ENCODE measurements at regions not wholly inside any gene's neighbourhood (a gene's known extent, or its start where the extent isn't known, plus 50 kb on each side); places are given as distances from the start of the nearest gene placed in this dataset.

DNA sequence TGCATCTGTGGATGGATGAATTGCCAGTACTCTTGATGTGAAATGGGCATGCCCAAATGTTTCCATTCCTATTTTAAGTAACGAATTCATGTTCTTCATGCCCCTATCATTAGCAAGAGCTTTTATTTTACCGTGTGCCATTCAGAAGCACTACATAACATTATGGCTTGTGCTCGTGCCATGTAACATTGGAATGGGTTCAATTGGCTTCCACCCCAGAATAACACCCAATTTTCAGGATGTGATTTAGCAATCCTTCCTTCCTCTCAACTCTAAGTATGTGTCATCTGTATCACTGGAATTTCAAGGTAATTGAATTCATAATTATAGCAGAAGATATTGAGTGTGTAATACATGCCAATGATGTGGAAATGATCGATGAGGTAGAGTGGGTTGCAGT lies 145.8 kb upstream of the TMPO start:
- no peak overlapping the region for H2BK5ac ChIP-seq (ENCODE audit: insufficient read length, low read length)
- no peak for TF ChIP-seq CTCF (conservative IDR thresholded peaks at IDR 0.05)
- H2BK120ac ChIP-seq (ENCODE audit: low read depth, low read length, poor library complexity, severe bottlenecking): no peak overlapping the region
- H3K56ac ChIP-seq (ENCODE audit: insufficient read length, low read depth, low read length): no peak overlapping the region
- H2BK12ac ChIP-seq (ENCODE audit: insufficient read length, low read depth, low read length): no peak overlapping the region
- H3K27me3 ChIP-seq (ENCODE audit: insufficient read depth, low read length): no peaks in the 10 kb centered on the region
- no peak overlapping the region for H3K27ac Mint-ChIP-seq
- H4K91ac ChIP-seq (ENCODE audit: insufficient read length, low read depth, low read length): no peak overlapping the region
- H3K9me3 ChIP-seq (ENCODE audit: control insufficient read depth, low read depth, low read length): no peaks in the 10 kb centered on the region
- H3K4me1 Mint-ChIP-seq: peaks cover 10 to 12% of the 10 kb centered on the region in 2 experiments
- no peaks in the 10 kb centered on the region for H3K9me3 Mint-ChIP-seq
- H3K79me2 ChIP-seq (ENCODE audit: insufficient read depth, low read length): no peaks in the 10 kb centered on the region; the same call in 1 of the 2 replicates
- no peaks in the 10 kb centered on the region for H3K79me1 ChIP-seq (ENCODE audit: insufficient read depth, low read depth, low read length, poor library complexity, severe bottlenecking)
- H2AK5ac ChIP-seq (ENCODE audit: insufficient read length, low read length): no peak overlapping the region
- DNase-seq: no peak
- H4K5ac ChIP-seq (ENCODE audit: insufficient read length, low read depth, low read length): no peak overlapping the region
- H2BK15ac ChIP-seq (ENCODE audit: low read depth, low read length): no peak overlapping the region
- H3K9ac ChIP-seq (ENCODE audit: extremely low read depth, insufficient read length, low read length): no peak overlapping the region
- no peaks in the 10 kb centered on the region for H4K20me1 ChIP-seq (ENCODE audit: control insufficient read depth, insufficient read depth, insufficient read length)
- no CpG with 5 or more reads among the region's 4 CpGs for WGBS (ENCODE audit: extremely low coverage, insufficient read length, low lambda C conversion rate)
- H3K23ac ChIP-seq (ENCODE audit: insufficient read length, low read depth, low read length): no peak overlapping the region
- no peak overlapping the region for H3K4ac ChIP-seq (ENCODE audit: low read depth, low read length)
- no peaks in the 10 kb centered on the region; the same call in 1 of the 2 replicates for H3K27me3 Mint-ChIP-seq (ENCODE audit: low read depth)
- H3K4me3 Mint-ChIP-seq: no peak overlapping the region
- peaks cover 3% of the 10 kb centered on the region; the same call in 1 of the 2 replicates for H3K4me1 ChIP-seq (ENCODE audit: insufficient read depth, low read length)
- H3K36me3 Mint-ChIP-seq (ENCODE audit: insufficient read depth in 1 of 3, low read depth in 3 of 3): no peaks in the 10 kb centered on the region
- no peak overlapping the region for H3K14ac ChIP-seq (ENCODE audit: insufficient read depth, low read length)
- H3K27ac ChIP-seq (ENCODE audit: insufficient read length, low read depth, low read length): no peak overlapping the region
- no peaks in the 10 kb centered on the region for H3K23me2 ChIP-seq (ENCODE audit: insufficient read length, low read depth, low read length, poor library complexity, severe bottlenecking)
- no peak overlapping the region for H2BK20ac ChIP-seq (ENCODE audit: low read depth, low read length, poor library complexity, severe bottlenecking)
- no peak overlapping the region for H3T11ph ChIP-seq (ENCODE audit: low read length)
- no peak overlapping the region for H4K8ac ChIP-seq (replicated peaks; ENCODE audit: insufficient read length, low read depth, low read length)
- H3K4me2 ChIP-seq (ENCODE audit: insufficient read depth, insufficient read length, low read length): no peak overlapping the region
- no peak overlapping the region for H3K18ac ChIP-seq (ENCODE audit: insufficient read length, low read depth, low read length)
- no peak overlapping the region for H2AFZ ChIP-seq (ENCODE audit: low read length)

All from H9 (cell line).